ENCODE measurements at regions not wholly inside any gene's neighbourhood (a gene's known extent, or its start where the extent isn't known, plus 50 kb on each side); places are given as distances from the start of the nearest gene placed in this dataset.

DNA sequence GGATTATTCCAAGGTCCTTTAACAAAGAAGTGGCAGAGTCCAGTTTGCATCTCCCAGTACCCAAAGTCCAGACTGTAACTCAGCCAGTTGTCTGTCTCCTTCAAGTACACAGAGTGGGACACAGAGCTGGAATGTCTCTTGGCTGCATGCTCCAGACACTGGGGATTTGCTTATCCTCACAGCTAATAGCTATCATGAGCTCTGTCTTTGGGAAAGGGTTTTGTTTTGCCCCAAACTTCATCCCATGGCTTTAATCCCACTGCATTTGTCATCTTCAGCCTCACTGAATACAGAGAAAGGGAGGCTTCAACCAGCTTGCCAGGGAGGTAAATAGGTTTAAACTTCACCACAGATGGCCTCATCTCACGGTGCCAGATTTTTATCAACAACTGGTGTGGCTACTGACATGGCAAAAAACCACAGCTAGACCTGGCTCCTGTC is 412.2 kb upstream of the SLC24A2 start:
- TF ChIP-seq CTCF (IDR thresholded peaks at IDR 0.05) (no peak), EZH2 (IDR thresholded peaks at IDR 0.05; ENCODE audit: borderline replicate concordance, insufficient read depth, low read depth, low read length, poor library complexity, severe bottlenecking) (no peak)

All from B cell (primary cell).